ENCODE measurements at regions not wholly inside any gene's neighbourhood (a gene's known extent, or its start where the extent isn't known, plus 50 kb on each side); places are given as distances from the start of the nearest gene placed in this dataset.
A peak's percentile ranks its signal among the peaks of the same experiment; 100 is the strongest.

GRCh38 chr6:138550346-138550767 lies 51.1 kb upstream of the NHSL1 start:
- no peak overlapping the region for H3K4me3 ChIP-seq (ENCODE audit: low read depth, low read length)
- DNase-seq (ENCODE audit: low read depth): no peak

DNA sequence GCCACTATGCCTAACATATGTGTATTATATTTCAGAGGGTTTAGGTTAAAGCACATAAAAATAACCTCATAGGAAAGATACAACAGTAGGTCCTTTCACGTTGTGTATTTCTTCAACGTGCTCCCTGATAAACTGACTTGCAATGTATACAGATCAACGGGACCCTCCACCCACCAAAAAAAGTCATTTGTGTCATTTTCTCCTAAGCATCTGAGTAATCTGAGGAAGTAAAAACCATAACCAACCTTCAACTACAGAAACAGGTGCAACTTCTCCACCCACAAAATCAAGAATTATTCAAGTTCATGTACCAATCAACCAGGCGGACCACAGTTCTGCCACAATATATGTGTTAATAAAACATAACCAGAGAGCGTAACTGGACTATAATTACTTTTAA lies 54.9 kb upstream of the NHSL1 start:
- H3K4me3 ChIP-seq (ENCODE audit: low read depth, low read length): no peak overlapping the region
- DNase-seq (ENCODE audit: low read depth): no peak

DNA sequence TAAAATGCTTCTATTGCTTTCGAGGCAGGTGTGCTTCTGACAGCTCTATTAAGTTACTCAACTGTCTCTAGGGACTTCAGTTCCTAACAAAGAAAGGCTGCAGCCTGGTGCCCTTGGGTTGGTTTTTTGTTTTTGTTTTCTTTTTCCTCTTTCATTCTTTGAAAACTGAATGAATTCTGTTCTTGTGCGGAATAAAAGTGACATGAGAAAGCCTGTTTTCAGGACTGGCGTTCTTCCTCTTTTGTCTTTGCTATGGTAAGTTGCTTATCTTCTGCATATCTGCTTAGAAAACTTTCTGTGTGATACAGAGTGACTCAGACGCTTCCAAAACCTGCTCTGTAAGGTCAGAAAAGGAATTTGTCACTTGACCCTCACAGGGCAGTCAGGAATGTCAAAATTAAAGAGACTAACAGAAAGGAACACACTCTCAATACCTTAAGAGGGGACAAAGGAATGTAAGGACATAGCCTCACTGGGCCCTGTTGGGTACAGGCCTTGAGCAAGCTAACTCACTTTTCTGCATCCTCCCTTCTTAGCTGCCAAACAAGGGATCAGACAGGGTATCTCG lies 56.2 kb upstream of the NHSL1 start:
- H3K4me3 ChIP-seq (ENCODE audit: low read depth, low read length): no peak overlapping the region
- no peak for DNase-seq (ENCODE audit: low read depth)

- H3K4me3 ChIP-seq (ENCODE audit: low read depth, low read length): no peak overlapping the region
- DNase-seq (ENCODE audit: low read depth): no peak
Observed at GRCh38 chr6:138557147-138557546, 57.9 kb upstream of the NHSL1 start.

DNA sequence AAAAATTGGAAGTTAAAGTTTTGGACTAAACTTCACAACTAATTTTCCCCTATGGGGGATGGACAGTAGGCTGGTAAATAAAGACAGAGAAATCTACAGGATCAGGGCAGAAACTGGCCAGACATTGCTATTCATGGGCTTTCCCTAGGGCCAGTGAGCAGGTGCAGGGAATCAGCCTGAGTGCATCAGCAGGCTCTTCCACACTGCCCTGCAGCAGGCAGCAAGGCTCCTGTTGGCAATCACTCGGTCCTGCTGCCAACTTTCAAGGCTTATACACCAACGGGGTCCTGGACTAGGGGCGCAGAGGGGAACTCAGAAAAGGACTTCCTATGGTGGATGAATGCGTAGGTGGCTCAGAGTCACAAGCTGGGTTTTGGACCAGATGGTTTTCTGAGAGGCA lies 59.8 kb upstream of the NHSL1 start:
- no peak overlapping the region for H3K4me3 ChIP-seq (ENCODE audit: low read depth, low read length)
- no peak for DNase-seq (ENCODE audit: low read depth)

DNA sequence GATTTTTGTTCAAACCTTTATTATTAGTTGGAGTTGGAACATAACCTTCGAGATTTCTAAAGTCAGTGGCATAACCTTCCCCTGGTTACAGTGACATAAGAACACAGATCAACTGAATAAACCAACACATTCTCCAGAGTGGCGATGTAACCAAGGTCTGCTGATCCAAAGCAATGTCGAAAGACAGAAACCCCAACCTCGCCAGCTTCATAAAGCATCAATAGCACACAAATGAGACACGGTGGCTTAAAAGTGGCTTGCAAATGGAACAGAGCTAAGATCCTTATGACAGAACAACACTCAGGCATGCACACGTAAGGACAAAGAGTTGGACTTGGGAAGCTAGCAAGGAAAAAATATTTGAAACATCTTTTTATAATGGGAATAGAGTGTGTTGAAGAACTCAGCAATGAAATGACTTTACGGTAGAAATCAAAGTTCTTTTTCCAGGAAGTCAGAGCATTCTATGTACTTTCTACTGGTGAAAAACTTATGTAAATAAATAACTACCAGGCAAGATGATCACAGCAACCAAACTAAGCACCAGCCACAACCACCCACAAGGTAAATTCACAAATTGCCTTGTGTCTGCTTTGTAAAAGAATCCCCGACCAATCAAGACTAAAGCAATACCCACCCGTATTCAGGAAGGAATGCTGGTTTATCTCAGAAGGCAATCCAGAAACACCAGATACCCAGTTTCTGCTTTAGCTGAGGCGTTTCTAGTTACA lies 61.0 kb upstream of the NHSL1 start:
- no peak overlapping the region for H3K4me3 ChIP-seq (ENCODE audit: low read depth, low read length)
- no peak for DNase-seq (ENCODE audit: low read depth)

GRCh38 chr6:138562691-138563090 lies 63.4 kb upstream of the NHSL1 start:
- H3K4me3 ChIP-seq (ENCODE audit: low read depth, low read length): no peak overlapping the region
- DNase-seq (ENCODE audit: low read depth): no peak

GRCh38 chr6:138563231-138563630 lies 63.9 kb upstream of the NHSL1 start:
- DNase-seq (ENCODE audit: low read depth): no peak
- H3K4me3 ChIP-seq (ENCODE audit: low read depth, low read length): no peak overlapping the region

DNA sequence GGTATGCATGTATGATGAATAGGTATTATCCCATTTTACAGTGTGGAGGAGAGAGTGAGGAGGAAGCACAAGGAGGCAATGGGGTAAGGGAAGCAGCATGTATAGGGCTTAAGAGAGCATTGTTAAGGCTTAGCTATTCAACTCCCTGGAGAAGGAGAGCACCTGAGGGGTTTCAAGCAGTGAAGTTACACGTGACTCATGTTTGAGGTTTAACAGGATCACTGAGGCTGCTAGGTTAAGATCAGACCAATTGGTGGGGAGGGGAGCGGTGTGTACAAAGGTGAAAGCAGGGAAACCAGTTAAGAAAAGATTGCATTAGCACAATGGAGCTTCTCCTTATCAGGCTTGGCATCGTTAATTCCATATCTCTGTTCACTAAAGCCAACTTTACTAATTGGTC lies 64.4 kb upstream of the NHSL1 start:
- no peak overlapping the region for H3K4me3 ChIP-seq (ENCODE audit: low read depth, low read length)

DNA sequence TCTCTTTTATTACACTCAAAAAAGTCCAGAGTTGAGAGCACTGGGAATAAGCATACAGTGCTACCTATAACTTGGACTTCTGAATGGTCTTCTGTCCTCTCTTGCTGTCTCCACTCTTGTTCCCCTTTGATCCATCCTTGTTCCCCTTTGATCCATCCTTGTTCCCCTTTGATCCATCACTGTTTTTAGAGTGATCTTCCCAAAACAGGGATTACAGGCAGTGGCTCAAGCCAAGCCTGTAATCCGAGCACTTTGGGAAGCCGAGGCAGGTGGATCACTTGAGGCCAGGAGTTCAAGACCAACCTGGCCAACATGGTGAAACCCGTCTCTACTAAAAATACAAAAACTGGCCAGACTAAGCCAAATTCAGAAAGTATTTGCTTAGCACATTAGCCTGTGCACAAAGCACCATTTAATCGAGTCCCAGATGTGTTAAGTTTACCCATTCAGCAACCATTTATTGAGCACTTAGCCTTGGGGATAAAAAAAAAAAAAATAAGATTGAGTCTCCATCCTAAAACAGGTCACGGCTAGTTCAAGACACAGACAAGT lies 65.0 kb upstream of the NHSL1 start:
- no peak for DNase-seq (ENCODE audit: low read depth)
- H3K4me3 ChIP-seq (ENCODE audit: low read depth, low read length): no peak overlapping the region

More for the DNA sequence above, 64.4 kb upstream of the NHSL1 start:
- no peak for DNase-seq (ENCODE audit: low read depth)

GRCh38 chr6:138567052-138567451 lies 67.8 kb upstream of the NHSL1 start:
- DNase-seq (ENCODE audit: low read depth): no peak
- H3K4me3 ChIP-seq (ENCODE audit: low read depth, low read length): no peak overlapping the region

GRCh38 chr6:138568997-138569396 lies 69.7 kb upstream of the NHSL1 start:
- DNase-seq (ENCODE audit: low read depth): no peak
- H3K4me3 ChIP-seq (ENCODE audit: low read depth, low read length): no peak overlapping the region

GRCh38 chr6:138569554-138569953 lies 70.3 kb upstream of the NHSL1 start:
- H3K4me3 ChIP-seq (ENCODE audit: low read depth, low read length): no peak overlapping the region
- no peak for DNase-seq (ENCODE audit: low read depth)

DNA sequence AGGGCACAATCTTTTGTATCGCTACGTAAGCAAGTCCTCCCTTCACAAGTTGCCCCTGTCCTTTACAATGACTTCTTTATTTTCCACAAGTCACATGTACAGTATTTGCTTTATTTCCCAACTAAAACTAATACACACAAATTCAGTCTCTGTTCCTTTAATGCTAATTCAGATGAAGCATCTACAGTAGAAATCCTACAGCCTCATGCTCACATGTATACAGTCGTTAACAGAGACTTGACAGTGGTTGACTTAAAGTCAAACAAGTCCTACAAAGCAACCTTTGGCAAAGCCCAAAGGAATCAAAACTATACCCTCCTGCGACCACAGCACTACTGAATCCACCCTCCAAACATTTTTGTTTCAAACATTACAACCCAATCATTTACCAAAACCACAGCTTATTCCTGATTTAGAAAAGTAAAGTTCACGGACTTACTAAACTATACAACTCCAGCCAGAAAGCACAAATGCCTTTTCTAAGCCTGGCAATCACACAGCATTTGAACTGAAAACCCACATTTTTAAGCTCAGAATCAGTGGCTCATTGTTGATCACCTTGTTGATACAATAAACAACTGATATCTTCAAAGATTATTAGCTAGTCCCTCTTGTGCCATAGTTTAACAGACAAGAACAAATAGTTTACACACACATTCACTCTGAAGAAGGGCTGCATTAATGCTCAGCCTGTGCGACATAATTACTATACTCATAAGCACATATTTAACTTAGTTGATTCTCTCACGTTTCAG lies 70.9 kb upstream of the NHSL1 start:
- H3K4me3 ChIP-seq (ENCODE audit: low read depth, low read length): no peak overlapping the region
- DNase-seq (ENCODE audit: low read depth): no peak

- no peak overlapping the region for H3K4me3 ChIP-seq (ENCODE audit: low read depth, low read length)
- no peak for DNase-seq (ENCODE audit: low read depth)
Observed at GRCh38 chr6:138570725-138571029, 71.4 kb upstream of the NHSL1 start.

- no peak for DNase-seq (ENCODE audit: low read depth)
- H3K4me3 ChIP-seq (ENCODE audit: low read depth, low read length): no peak overlapping the region
Observed at GRCh38 chr6:138571181-138571580, 71.9 kb upstream of the NHSL1 start.

DNA sequence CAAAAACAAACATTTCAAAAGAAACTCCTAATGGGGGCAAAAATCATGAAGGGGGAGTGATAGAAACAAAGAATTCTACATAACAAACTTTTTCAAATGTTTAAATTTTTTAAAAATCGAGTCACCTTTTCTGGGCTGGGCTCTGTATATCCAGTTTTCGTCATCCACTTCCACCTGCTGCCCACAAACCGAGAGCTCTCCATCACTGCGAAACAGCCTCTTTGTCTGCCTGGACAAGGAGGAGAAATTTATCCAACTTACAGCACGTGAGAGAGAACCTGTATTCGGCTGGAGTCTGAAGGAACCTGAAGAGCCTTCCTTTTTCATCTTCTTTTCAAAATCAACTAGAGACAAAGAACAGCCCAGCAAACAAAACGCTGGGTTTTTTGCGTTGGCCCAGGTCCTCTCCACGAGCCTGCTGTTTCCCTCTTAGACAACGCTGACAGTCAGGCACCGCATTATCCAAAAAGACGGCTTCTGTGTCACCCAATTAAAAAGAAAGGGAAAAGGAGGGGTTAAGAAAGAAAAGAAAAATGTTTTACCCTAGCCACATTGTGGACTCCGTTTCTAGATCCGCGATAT lies 72.4 kb upstream of the NHSL1 start:
- DNase-seq (ENCODE audit: low read depth): no peak
- peak overlapping the region; percentile 54 for H3K4me3 ChIP-seq (ENCODE audit: low read depth, low read length)

GRCh38 chr6:138572167-138572875 lies 73.0 kb upstream of the NHSL1 start:
- DNase-seq (ENCODE audit: low read depth): peak; percentile 72

GRCh38 chr6:138572885-138573284 lies 73.6 kb upstream of the NHSL1 start:
- no peak for DNase-seq (ENCODE audit: low read depth)
- H3K4me3 ChIP-seq (ENCODE audit: low read depth, low read length): no peak overlapping the region

More at GRCh38 chr6:138572167-138572875, 73.0 kb upstream of the NHSL1 start:
- peak overlapping the region; percentile 54 for H3K4me3 ChIP-seq (ENCODE audit: low read depth, low read length)

DNA sequence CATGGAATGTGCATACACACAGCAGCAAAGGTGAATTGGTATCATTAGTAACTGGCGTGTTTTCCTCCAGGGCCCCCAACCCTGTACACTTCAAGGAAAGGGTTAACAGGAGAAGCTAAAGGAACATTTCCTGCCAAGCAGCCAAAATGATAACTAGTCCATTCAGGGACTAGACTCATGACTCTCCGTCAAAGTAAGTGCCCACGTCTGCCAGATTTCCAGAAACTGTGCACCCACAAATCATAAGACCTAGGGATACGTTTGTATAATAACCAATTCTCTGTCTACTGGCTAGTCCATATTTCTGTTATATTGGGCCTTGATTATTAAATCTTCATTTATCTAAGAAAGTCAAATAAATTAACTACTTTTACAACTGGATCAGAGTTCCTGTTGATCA lies 76.0 kb upstream of the NHSL1 start:
- H3K4me3 ChIP-seq (ENCODE audit: low read depth, low read length): no peak overlapping the region

More for the DNA sequence above, 76.0 kb upstream of the NHSL1 start:
- DNase-seq (ENCODE audit: low read depth): no peak
